ENCODE measurements at regions not wholly inside any gene's neighbourhood (a gene's known extent, or its start where the extent isn't known, plus 50 kb on each side); places are given as distances from the start of the nearest gene placed in this dataset.

DNA sequence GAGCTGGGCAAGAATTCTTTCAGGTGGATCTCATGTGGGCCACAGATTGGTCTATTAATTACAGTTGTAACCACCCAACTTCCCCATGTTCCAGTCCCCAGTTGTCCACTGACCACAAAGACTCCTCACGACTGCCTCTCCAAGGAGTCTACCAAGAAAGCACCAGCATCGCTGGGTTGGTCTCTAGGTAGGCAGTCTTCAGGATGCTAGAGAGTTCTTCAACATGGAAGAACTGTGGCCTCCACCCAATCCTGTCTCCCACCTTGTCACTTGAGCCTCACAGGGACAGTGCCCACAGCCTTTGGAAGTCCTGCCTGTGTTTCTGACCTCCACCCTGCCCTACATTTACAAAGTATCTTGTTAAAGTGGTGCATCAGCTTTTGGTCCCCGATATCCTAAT, 184.7 kb upstream of the FN1 start:
- DNase-seq (ENCODE audit: low spot score in 2 of 2) = no peak
- TF ChIP-seq POLR2AphosphoS5 (IDR thresholded peaks at IDR 0.05) = no peak
- TF ChIP-seq POLR2A (IDR thresholded peaks at IDR 0.05) = no peak
- TF ChIP-seq, protein P1, sequence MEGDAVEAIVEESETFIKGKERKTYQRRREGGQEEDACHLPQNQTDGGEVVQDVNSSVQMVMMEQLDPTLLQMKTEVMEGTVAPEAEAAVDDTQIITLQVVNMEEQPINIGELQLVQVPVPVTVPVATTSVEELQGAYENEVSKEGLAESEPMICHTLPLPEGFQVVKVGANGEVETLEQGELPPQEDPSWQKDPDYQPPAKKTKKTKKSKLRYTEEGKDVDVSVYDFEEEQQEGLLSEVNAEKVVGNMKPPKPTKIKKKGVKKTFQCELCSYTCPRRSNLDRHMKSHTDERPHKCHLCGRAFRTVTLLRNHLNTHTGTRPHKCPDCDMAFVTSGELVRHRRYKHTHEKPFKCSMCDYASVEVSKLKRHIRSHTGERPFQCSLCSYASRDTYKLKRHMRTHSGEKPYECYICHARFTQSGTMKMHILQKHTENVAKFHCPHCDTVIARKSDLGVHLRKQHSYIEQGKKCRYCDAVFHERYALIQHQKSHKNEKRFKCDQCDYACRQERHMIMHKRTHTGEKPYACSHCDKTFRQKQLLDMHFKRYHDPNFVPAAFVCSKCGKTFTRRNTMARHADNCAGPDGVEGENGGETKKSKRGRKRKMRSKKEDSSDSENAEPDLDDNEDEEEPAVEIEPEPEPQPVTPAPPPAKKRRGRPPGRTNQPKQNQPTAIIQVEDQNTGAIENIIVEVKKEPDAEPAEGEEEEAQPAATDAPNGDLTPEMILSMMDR (IDR thresholded peaks at IDR 0.05) = no peak
- Histone ChIP-seq H3K9me3 (no peaks in the 10 kb centered on the region), H3K4me3 (no peak overlapping the region), H3K4me1 (no peaks in the 10 kb centered on the region), H3K27me3 (no peaks in the 10 kb centered on the region), H3K36me3 (no peaks in the 10 kb centered on the region), H3K27ac (no peak overlapping the region)
- intact Hi-C loops (cut with DNase I; ENCODE audit: low total_unique reads) = no loop called here

DNA sequence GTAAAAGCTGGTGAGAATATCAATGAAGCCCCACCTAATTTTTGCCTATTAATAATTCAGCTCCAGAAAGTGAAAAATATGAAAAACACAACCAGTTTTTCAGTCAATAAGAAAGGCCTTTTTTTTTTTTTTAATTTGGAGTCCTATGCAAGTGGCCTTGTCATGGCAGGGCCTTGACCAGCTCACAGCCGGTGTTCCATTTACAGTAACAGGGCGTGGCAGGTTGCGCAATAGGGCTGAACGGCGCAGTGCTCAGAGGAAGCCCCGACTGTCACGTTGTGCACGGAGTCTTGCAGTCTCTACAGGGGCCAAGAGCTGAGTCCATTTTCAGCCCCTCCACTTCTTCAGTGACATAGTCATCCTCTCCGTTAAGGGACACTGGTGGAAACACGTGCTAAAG, 184.1 kb upstream of the FN1 start:
- Histone ChIP-seq H3K27ac (no peak overlapping the region), H3K9me3 (no peaks in the 10 kb centered on the region), H3K4me3 (no peak overlapping the region), H3K36me3 (no peaks in the 10 kb centered on the region), H3K27me3 (no peaks in the 10 kb centered on the region), H3K4me1 (no peaks in the 10 kb centered on the region)
- DNase-seq (ENCODE audit: low spot score in 2 of 2) = no peak
- intact Hi-C loops (cut with DNase I; ENCODE audit: low total_unique reads) = no loop called here
- TF ChIP-seq POLR2AphosphoS5 (IDR thresholded peaks at IDR 0.05) (no peak), POLR2A (IDR thresholded peaks at IDR 0.05) (no peak)
- TF ChIP-seq, protein P1 (IDR thresholded peaks at IDR 0.05) = no peak

DNA sequence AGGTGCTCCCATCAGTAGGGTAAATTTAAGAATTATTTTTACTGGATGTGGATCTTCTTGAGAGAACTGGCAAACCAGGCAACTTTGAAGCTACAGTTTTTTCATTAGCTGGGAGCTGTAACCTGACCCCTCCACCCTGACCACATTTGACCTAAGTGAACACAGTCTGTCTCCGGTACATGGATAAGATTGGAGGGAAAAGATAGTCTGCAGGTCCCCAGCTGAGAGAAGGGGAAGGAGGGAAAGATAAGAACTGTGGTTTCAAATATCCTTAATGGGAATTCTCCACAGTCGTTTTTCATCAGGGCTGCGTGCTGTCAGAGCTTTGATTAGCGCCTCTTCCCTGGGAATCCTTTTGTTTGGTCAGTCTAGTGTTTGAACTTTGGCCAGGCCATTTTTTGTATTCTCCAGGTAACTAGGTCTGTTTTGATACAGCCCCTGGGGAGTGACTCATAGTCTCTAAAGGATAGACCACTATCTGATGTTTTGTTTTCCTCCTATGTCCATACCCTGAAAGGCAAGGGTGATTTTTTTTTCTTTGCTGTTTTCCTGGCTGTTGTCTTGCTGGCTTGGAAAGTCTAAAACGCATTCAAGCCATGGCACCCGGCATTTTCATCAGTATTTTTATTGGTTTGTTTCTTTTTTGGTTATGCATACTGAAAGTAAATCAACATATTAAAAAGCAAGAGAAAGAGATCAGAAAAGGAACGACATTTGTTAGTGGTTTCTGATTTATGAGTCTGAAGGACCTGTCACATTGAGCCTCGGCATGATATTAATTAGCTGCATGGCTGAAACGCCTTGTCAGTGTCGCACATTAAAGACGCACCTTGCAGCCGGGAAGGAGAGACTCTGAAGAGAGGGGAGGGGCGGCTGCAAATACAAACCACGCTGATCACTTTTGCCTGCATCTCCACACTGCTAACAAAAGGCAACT, 183.4 kb upstream of the FN1 start:
- Histone ChIP-seq H3K4me3 (no peak overlapping the region), H3K36me3 (no peaks in the 10 kb centered on the region), H3K27me3 (no peaks in the 10 kb centered on the region), H3K27ac (no peak overlapping the region), H3K4me1 (no peaks in the 10 kb centered on the region), H3K9me3 (no peaks in the 10 kb centered on the region)
- DNase-seq (ENCODE audit: low spot score in 2 of 2) = no peak
- TF ChIP-seq POLR2A (IDR thresholded peaks at IDR 0.05) (no peak), POLR2AphosphoS5 (IDR thresholded peaks at IDR 0.05) (no peak)
- TF ChIP-seq, protein P1 (IDR thresholded peaks at IDR 0.05) = no peak
- intact Hi-C loops (cut with DNase I; ENCODE audit: low total_unique reads) = no loop called here

DNA sequence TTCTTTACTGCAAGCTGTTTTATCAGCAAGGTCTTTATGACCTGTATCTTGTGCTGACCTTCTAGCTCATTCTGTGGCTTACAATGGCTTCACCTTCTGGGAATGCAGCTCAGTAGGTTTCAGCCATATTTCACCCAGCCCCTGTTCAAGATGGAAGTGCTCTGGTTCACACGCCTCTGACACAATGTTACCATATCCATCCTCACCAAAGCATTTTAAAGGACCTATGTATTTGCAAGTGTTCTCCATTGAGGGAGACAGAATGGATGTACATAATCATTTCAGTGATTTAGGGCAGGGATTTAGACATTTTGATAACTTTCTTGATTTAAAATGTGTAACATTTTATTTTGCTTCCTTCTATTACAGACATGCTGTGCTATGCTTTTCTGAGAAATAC, 182.3 kb upstream of the FN1 start:
- Histone ChIP-seq H3K36me3 (no peaks in the 10 kb centered on the region), H3K4me3 (no peak overlapping the region), H3K4me1 (no peaks in the 10 kb centered on the region), H3K27me3 (no peaks in the 10 kb centered on the region), H3K27ac (no peak overlapping the region), H3K9me3 (no peaks in the 10 kb centered on the region)
- DNase-seq (ENCODE audit: low spot score in 2 of 2) = no peak
- TF ChIP-seq, protein P1 (IDR thresholded peaks at IDR 0.05) = no peak
- TF ChIP-seq POLR2A (IDR thresholded peaks at IDR 0.05) = no peak
- no peak for TF ChIP-seq POLR2AphosphoS5 (IDR thresholded peaks at IDR 0.05)
- intact Hi-C loops (cut with DNase I; ENCODE audit: low total_unique reads) = no loop called here

DNA sequence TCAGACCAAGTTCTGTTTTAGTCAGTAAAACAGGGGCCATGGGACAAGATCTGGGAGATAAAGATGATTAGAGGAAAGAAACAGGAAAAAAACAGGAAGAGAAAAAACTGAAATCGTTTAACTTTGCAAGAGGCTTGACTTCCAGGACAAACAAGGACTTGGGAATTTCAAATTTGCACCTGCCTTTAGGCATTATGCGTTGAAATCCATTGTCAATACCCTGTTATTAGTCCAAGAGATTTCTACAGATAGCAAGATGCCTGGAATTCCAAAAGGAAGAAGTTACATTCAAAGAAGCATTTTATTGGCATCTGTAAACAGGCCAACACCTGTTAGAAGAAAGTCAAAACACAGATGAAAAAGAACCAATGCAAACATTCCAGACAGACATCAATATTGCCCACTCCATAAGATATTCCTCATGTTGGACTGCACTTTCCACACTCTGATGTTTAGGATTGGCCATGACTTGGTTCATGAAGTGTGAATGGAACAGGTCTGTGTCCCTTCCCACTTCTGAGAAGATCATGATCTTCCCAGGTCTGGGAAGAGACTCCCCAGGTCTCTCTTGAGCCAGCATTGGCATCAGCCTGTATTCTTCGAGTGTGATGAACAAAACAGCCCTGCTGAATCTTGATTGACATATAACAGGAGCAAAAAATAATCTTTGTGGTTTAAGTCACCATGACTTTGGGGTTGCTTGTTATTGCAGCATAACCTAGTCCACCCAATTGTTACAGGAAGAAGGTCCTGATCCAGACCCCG, 181.4 kb upstream of the FN1 start:
- Histone ChIP-seq H3K27me3 (no peaks in the 10 kb centered on the region), H3K9me3 (no peaks in the 10 kb centered on the region), H3K4me3 (no peak overlapping the region), H3K4me1 (no peaks in the 10 kb centered on the region), H3K27ac (no peak overlapping the region), H3K36me3 (no peaks in the 10 kb centered on the region)
- DNase-seq (ENCODE audit: low spot score in 2 of 2) = no peak
- no peak for TF ChIP-seq POLR2A (IDR thresholded peaks at IDR 0.05)
- no peak for TF ChIP-seq POLR2AphosphoS5 (IDR thresholded peaks at IDR 0.05)
- TF ChIP-seq, protein P1 (IDR thresholded peaks at IDR 0.05) = no peak
- intact Hi-C loops (cut with DNase I; ENCODE audit: low total_unique reads) = no loop called here
